DND-41 (cell line): ENCODE measurements at regions not wholly inside any gene's neighbourhood (a gene's known extent, or its start where the extent isn't known, plus 50 kb on each side); places are given as distances from the start of the nearest gene placed in this dataset.

Experiments
- ATAC-seq: fragments of 200-7000 bp; cut with Tn5 transposase; 3 replicates; pipeline ENCODE4 v1.9.1; 2021; ENCODE audit warnings: low read depth; ENCODE audit not compliant: insufficient read depth
- DNase-seq: peaks from one replicate; pipeline ENCODE4 v3.0.0-alpha.2; 2020
- H2AFZ ChIP-seq: 2 replicates; pipeline ENCODE4 v1.6.0; 2012; ENCODE audit warnings: low read depth, low read length
- H3K27ac ChIP-seq: 2 replicates; pipeline ENCODE4 v1.5.1; 2012; ENCODE audit warnings: low read length, inconsistent platforms
- H3K27me3 ChIP-seq: fragments of 200-600 bp; sonication (generic); 2 replicates; pipeline ENCODE4 v1.6.0; 2012; ENCODE audit warnings: low read length, mild to moderate bottlenecking, inconsistent platforms; ENCODE audit not compliant: insufficient read depth, poor library complexity
- H3K36me3 ChIP-seq: 2 replicates; pipeline ENCODE4 v1.5.1; 2012; ENCODE audit warnings: low read length, inconsistent platforms; ENCODE audit not compliant: insufficient read depth
- H3K4me1 ChIP-seq: 2 replicates; pipeline ENCODE4 v1.5.1; 2012; ENCODE audit warnings: mild to moderate bottlenecking, low read length; ENCODE audit not compliant: insufficient read depth
- H3K4me2 ChIP-seq: 2 replicates; pipeline ENCODE4 v1.6.0; 2012; ENCODE audit warnings: mild to moderate bottlenecking, moderate library complexity, low read length, inconsistent platforms; ENCODE audit not compliant: insufficient read depth
- H3K4me3 ChIP-seq, 2 experiments: fragments of 200-600 bp in 1 of 2; shearing (Covaris generic) in 1 of 2; 2 replicates each; pipeline ENCODE4 v1.5.1; 2012 to 2016; ENCODE audit warnings: inconsistent platforms in 2 of 2, low read length in 2 of 2, mild to moderate bottlenecking in 2 of 2, low read depth in 1 of 2, moderate library complexity in 1 of 2
- H3K79me2 ChIP-seq: 2 replicates; pipeline ENCODE4 v1.6.0; 2012; ENCODE audit warnings: low read length, inconsistent platforms; ENCODE audit not compliant: insufficient read depth
- H3K9ac ChIP-seq: 2 replicates; pipeline ENCODE4 v1.6.0; 2012; ENCODE audit warnings: low read depth, mild to moderate bottlenecking, inconsistent platforms, low read length, moderate library complexity
- H3K9me3 ChIP-seq: 2 replicates; pipeline ENCODE4 v1.5.1; 2012; ENCODE audit warnings: low read length, moderate library complexity, mild to moderate bottlenecking, inconsistent platforms; ENCODE audit not compliant: insufficient read depth, severe bottlenecking
- H4K20me1 ChIP-seq: 2 replicates; pipeline ENCODE4 v1.6.0; 2012; ENCODE audit warnings: low read length; ENCODE audit not compliant: insufficient read depth
- EZH2 ChIP-seq: IDR thresholded peaks from 3 replicates; pipeline ENCODE4 v1.6.1; 2012; ENCODE audit warnings: borderline replicate concordance, low read depth, mild to moderate bottlenecking, moderate library complexity, low read length, inconsistent platforms; ENCODE audit not compliant: severe bottlenecking
- TF ChIP-seq, protein P1 (sequence below): IDR thresholded peaks from 2 replicates; pipeline ENCODE4 v1.5.1; 2012; ENCODE audit warnings: borderline replicate concordance, low read length, moderate library complexity, mild to moderate bottlenecking; ENCODE audit not compliant: poor library complexity, severe bottlenecking; ENCODE audit errors: extremely low read depth

- Histone ChIP-seq H3K36me3 (no peaks in the 10 kb centered on the region), H3K9ac (no peak overlapping the region), H3K27me3 (no peaks in the 10 kb centered on the region), H3K4me1 (no peaks in the 10 kb centered on the region), H3K4me2 (no peak overlapping the region), H3K79me2 (no peaks in the 10 kb centered on the region), H3K27ac (no peak overlapping the region), H4K20me1 (no peaks in the 10 kb centered on the region), H3K4me3 (no peak overlapping the region), H2AFZ (no peak overlapping the region), H3K9me3 (no peaks in the 10 kb centered on the region)
- TF ChIP-seq EZH2, result no peak
- TF ChIP-seq, protein P1, sequence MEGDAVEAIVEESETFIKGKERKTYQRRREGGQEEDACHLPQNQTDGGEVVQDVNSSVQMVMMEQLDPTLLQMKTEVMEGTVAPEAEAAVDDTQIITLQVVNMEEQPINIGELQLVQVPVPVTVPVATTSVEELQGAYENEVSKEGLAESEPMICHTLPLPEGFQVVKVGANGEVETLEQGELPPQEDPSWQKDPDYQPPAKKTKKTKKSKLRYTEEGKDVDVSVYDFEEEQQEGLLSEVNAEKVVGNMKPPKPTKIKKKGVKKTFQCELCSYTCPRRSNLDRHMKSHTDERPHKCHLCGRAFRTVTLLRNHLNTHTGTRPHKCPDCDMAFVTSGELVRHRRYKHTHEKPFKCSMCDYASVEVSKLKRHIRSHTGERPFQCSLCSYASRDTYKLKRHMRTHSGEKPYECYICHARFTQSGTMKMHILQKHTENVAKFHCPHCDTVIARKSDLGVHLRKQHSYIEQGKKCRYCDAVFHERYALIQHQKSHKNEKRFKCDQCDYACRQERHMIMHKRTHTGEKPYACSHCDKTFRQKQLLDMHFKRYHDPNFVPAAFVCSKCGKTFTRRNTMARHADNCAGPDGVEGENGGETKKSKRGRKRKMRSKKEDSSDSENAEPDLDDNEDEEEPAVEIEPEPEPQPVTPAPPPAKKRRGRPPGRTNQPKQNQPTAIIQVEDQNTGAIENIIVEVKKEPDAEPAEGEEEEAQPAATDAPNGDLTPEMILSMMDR, result no peak
- DNase-seq (no peak), ATAC-seq (no peak)
These were observed 99.0 kb upstream of the TRPC3 start for GRCh38 chr4:122050841-122051240.

- Histone ChIP-seq H3K4me3 (no peak overlapping the region), H2AFZ (no peak overlapping the region), H3K27ac (no peak overlapping the region), H4K20me1 (no peaks in the 10 kb centered on the region), H3K36me3 (no peaks in the 10 kb centered on the region), H3K79me2 (no peaks in the 10 kb centered on the region), H3K4me1 (no peaks in the 10 kb centered on the region), H3K4me2 (no peak overlapping the region), H3K27me3 (no peaks in the 10 kb centered on the region), H3K9ac (no peak overlapping the region), H3K9me3 (no peaks in the 10 kb centered on the region)
- ATAC-seq (no peak), DNase-seq (no peak)
- TF ChIP-seq EZH2, result no peak
- TF ChIP-seq, protein P1, result no peak
These were observed 95.9 kb upstream of the TRPC3 start for GRCh38 chr4:122047456-122048425.

- no peak overlapping the region for H2AFZ ChIP-seq
- H4K20me1 ChIP-seq, result no peaks in the 10 kb centered on the region
- no peak overlapping the region for H3K4me2 ChIP-seq
- no peaks in the 10 kb centered on the region for H3K79me2 ChIP-seq
- DNase-seq (no peak), ATAC-seq (no peak)
- no peak for TF ChIP-seq EZH2
- TF ChIP-seq, protein P1, result no peak
- no peaks in the 10 kb centered on the region for H3K9me3 ChIP-seq
- H3K36me3 ChIP-seq, result no peaks in the 10 kb centered on the region
- H3K27me3 ChIP-seq, result peaks cover 3% of the 10 kb centered on the region
- no peaks in the 10 kb centered on the region for H3K4me1 ChIP-seq
- no peak overlapping the region for H3K4me3 ChIP-seq
- no peak overlapping the region for H3K27ac ChIP-seq
- H3K9ac ChIP-seq, result no peak overlapping the region
These were observed 94.4 kb upstream of the TRPC3 start for GRCh38 chr4:122046255-122046654.
